ENCODE measurements at regions not wholly inside any gene's neighbourhood (a gene's known extent, or its start where the extent isn't known, plus 50 kb on each side); places are given as distances from the start of the nearest gene placed in this dataset.
"Not testable (repeated sequence)": the region's sequence is repeated elsewhere in the genome, so short reads cannot be mapped to it uniquely, and the experiment has no call there.

DNA sequence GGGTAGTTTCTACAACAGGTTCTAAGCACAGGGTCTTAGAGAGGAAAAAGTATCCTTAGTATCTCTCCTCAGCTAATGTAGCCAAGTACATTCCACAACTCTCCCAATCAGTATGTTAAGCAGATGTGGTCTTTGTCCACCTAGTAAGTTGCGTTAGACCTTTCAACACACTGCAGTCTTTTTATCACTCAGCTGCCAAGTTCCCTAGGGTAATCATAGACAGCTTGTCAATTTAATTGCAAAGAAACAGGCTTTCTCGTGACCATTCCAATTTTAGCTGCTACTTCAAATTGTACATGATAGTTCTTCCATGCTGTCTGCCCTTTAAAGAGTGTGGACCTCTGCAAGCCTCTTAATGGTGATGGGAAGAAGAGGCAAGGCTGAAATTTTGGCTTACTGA is 211.8 kb upstream of the PKN2 start:
- DNase-seq (ENCODE audit: low read depth): no peak

DNA sequence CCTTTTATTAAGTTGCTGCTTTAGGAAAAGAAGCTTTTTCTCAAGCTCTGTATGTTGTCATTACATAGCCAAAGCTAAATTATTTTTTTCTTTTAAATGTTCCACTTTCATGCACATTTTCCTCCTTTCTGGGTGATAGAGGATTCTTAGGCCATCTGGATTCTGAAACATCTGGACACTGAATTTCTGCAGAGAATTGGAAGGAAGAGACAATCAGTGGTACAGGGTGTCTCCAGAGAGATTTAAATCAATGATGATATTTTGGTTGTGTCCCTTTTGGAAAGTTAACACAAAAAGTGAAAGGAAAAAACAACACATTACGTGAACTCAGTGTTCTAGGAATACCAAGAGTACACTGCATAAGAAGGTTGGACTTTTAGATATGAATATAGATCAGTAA is 211.4 kb upstream of the PKN2 start:
- DNase-seq (ENCODE audit: low read depth): no peak

DNA sequence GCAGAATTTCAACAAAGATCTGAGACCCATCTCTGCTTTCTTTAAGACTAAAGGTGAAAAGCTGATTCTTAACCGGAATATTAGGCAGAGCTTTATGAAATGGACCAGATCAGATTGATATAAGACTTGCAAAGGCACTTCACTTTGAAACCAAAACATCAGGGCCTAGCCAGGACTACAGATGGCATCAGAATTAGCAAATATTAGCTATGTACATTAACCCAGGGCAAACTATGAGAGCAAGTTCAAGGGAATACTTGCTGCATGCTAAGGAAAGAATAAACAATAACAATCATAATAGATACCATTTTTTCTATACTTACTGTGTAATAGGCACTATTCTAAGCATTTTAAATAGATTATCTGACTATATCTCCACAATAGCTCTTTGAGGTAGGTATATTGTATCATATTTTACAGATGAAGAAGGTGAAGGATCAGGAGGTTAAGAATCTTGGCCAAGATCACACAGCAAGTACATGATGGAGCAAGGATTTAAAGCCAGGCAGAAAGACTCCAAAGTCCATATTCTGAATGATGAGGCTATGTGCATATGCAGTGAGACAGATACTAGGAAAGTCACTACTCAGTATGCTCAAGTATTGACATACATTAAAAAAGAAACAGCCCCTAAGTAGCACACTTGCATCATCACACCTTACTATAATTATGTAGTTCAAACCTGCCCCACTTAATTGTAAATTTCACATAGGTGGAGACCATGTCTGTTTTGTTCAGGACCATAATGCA is 209.3 kb upstream of the PKN2 start:
- DNase-seq (ENCODE audit: low read depth): no peak

DNA sequence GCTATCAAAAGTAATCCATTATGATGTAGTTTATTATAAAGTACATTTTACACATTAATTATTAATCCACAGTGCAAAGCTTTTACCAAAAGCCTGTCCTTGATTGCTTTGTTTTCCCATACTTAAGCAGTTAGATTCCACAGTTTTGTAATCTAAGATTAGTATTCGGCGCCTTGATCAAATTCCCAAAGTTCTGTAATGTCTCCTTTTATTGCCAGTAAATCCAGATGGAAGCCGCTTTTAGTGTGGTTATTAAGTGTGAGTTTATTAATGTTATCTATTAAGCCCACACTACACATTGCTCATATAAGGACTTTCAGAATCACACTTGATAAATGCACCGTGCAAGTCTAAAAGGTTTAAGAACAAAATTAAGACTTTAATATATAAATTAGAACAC is 199.2 kb upstream of the PKN2 start:
- no peak for DNase-seq (ENCODE audit: low read depth)

DNA sequence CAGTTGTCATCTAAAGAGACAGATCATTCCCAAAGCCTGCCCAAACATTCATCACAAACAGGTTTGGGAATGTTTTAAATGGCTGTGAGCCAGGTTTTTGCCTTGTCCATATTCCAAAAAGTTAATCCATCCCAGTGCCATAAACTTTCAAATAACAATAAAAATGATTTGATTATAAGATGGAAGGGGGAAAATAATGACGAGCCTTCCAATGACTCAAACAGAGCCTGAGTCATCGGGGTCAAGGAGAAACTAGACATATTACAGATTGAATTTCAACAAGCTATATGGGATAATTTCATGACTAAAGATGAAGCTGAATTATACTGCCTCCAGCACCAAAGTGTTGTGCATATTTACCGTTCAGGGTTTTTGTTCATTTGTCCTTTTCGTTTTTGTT is 195.8 kb upstream of the PKN2 start:
- DNase-seq (ENCODE audit: low read depth): no peak

DNA sequence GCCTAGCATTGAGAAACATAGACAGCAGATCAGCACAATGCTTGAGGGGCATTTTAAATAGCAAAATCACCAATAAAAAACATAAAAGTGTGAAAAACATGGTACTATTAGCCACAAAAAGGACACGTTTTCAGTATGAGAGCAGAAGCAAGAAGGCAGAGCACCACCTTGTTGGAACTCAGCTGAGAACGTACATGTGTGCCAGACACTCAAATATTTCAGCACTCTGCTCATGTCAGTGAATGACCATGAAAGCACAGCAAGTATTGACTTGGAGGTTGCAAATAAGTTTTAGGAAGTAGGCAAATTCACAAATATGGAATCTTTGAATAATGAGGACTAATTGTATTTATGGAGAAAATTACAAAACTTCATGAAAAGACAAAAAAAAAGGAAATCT is 193.4 kb upstream of the PKN2 start:
- DNase-seq (ENCODE audit: low read depth): no peak

DNA sequence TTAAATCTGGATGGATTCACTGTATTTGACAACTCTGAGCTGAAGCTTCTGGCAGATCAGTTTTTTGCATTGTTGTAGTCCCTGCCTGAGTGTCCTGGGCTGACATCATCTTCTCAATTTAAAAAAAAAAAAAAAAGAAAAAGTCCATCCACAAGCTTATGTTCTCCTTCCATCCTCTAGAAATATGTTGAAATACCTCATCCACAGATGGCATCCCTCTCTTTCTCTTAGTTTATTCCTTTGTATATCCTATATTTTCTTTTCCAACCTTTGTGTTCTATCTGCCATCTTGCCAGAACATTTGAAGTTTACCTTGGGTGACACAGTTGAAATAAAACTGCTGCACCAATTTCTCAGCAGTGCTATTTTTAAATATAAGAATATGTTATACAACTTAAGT is 184.4 kb upstream of the PKN2 start:
- DNase-seq (ENCODE audit: low read depth): no peak

DNA sequence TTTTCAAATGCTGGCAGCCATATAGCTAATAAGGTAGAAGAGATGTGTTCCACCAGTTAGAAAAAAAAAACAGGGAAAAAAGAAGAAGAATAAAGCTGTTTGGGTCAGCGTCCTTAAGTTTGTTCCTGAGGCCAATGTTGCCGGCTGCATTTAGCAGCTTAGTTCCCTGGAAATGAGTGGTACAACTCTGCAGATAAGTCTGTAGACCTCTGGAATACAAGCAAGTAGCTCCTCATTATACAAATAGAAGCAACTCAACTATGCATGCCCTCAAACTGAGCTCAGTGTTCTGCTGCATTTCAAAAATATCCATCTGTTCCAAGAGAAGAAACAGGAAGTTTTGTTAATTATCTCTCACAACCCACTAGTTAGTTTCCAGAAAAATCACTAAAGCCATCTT is 181.2 kb upstream of the PKN2 start:
- no peak for DNase-seq (ENCODE audit: low read depth)

DNA sequence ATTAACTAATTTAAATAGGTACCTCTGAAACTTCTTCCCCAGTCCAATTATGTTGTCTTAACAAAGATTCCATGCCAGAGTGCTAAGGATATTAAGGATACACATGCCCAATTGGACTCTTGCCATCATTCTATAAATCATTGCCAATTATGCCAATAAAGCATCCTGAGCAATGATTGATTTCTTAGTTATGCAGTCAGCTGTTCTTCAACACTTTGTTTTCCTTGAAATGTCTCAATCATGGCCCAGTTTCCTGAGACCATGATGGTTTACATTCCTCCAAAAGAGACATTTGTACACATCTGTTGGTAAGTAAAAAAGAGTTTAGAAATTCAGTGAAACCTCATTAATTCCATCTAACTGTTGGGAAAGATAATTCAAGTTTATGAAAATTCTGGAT is 180.4 kb upstream of the PKN2 start:
- no peak for DNase-seq (ENCODE audit: low read depth)

DNA sequence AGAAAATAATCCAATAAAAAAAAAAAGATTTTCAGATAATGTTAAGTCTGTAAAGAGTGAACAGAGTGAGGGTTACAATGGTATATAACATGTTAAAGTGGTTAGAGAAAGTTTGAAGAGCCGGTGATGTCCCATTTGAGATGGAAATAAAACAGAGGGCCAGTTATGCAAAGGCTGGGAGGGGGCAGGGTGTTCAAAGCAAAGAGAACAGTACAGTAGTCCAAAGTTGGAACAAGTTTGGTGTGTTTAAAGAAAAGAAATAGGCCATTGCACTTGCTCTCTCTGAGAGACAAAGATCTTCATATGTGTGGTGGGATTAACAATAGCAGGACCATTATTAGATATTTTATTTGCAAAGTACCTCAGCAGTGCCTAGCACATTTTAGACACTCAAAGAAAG is 179.5 kb upstream of the PKN2 start:
- DNase-seq (ENCODE audit: low read depth): no peak

DNA sequence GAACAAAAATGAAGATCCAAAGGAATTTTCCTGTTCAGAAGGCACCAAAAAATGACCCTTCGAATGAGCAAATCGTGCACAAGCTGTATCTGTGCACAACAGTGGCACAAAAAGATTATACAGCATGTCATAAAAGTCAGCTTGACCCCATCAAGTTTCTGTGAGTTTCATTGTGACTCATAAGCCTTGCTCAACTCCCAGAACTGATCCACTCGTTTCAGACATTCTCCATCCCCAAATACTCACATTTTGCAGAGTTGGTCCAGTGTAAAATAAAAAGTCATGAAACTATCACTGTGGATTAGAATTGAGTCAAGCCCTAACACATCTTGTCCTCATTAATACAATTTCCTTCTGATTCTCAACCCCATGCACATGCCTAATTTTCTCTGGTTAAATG is 174.7 kb upstream of the PKN2 start:
- DNase-seq (ENCODE audit: low read depth): no peak

DNA sequence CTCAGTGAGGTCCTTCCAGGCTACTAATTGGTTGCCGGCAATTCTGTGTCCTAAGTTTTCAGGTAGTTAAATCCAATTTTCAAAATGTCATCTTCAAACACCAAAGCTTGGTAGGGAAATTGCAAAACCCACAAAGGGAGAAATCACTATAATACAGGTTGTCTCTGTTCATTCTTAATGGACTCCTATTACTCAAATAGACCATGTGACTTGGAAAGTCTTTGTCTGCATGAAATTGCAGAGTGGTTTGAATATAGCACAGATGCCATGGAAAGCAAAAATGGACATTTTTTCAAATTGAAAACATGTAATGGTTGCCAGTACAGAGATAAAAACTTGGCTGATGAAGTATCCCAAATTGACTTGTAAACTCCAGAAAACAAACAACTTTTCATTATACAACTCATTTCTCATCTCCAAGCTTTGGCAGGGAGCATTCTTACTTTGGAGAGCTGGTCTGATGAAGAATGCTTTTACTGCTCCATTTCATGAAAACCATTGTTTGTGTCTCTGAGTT is 169.5 kb upstream of the PKN2 start:
- DNase-seq (ENCODE audit: low read depth): no peak

DNA sequence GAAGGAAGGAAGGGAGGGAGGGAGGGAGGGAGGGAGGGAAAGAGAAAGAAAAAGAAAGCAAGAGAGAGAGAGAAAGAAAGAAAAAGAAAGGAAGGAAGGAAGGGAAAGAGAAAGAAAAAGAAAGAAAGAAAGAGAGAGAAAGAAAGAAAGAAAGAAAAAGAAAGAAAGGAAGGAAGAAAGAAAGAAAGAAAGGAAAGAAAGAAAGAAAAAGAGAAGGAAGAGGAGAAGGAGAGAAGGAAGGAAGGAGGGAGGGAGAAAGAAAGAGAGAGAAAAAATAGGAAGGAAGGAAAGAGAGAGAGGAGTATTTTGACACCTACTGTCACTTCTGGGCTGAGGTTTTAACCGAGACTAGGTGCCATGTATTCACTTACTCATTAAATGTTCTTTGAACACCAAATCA is 166.6 kb upstream of the PKN2 start:
- DNase-seq (ENCODE audit: low read depth): not testable (repeated sequence)

DNA sequence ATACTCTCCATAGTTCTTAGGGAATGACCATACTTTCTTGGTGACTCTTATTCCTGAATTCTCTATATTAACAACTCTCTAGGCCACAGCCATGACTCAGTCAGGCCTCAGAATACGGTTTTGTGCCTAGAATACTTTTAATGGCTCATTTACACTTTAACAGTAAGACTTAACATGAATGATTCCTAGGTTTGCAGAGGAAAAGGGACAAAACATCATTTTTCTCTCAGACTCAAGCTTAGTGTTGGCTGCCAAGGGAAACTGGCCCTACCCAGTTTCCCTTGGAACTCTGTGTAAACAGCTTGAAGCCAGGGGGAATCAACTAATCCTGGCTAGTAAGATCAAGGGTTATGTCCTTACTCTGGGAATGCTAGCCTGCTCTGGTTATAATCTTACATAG is 164.9 kb upstream of the PKN2 start:
- peak; percentile 0 for DNase-seq (ENCODE audit: low read depth)

DNA sequence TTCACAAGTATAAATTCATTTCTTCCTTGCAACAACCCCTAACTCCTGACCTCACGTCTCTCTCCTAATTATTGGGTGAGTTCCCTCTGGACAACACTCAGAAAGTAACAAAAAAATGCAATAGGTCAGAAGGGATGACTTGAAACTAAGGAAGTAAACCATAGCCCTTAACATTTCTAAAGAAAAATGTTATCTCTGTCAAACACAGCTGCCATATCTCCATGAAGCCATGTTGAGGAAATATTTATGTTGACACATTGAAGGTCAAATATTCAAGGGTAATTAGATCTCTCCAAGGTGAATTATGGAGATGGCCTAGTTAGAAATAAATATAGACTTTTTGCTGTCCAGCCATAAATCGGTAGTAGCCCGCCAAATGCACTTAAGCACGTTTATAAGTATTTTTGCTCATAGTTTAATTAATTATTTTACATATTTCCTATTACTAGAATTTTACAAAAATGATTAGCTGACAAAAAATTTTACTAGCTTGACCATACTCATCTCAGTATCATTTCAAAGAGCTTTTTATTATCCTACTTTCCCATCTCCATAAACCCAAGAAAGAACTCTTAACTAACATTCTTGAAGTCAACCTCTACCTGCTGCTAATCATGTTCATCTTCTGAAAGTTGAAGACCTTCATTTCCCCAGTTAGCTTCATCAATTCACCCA is 160.1 kb upstream of the PKN2 start:
- no peak for DNase-seq (ENCODE audit: low read depth)

DNA sequence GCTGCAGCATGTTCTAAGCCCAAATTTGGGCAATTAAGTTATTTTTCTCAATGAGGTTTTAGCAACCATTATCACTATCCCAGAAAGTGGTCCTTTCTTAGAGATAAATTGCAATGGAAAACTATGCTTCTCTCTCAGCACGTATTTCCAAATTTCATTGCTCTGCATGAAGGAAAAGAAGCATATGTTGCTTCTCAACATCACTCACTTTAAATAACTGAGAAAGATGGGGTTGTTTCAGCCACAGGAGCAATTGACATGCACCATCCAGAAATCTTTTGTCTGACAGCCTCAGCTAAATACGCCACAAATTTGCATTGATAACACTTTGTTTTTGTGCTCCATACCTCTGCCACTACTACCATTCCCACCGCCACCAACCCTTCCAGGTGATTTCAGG is 157.6 kb upstream of the PKN2 start:
- no peak for DNase-seq (ENCODE audit: low read depth)

DNA sequence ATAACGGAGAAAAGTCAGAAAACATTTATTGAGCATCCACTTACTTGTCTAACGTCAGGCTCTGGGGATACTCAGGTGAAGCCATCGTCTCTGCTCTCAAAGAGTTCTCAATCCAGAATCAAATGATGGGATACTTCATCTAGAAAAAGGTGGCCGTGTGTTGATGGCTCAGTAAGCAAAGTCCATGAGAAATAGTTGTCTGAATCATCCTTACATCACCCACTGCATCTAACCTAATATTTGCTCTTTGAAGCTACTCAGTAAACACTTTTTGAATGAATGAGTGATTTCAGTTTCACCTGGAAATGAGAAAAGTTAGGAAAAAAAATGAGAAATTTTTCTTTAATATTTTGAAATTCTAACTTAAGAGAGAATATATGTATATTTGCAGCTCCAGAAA is 155.3 kb upstream of the PKN2 start:
- no peak for DNase-seq (ENCODE audit: low read depth)

DNA sequence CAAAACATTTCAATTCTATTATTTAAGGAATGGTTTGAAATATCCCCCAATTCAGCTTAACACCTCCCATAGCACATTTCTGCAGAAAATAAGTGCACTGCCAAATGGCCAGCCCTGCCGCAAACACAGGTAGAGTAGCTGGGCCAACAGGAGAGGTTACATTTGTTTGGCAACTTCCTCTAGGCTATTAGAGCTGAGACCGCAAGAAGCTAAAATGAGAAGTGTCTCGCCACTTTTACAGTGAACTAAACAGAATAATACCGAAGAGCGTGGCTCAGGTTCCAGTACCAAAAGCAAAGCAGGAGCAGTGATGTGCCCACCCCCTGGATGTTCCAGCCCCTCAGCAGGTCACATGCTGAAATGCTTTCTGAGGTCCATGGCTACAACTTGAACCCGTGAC is 154.5 kb upstream of the PKN2 start:
- DNase-seq (ENCODE audit: low read depth): no peak

DNA sequence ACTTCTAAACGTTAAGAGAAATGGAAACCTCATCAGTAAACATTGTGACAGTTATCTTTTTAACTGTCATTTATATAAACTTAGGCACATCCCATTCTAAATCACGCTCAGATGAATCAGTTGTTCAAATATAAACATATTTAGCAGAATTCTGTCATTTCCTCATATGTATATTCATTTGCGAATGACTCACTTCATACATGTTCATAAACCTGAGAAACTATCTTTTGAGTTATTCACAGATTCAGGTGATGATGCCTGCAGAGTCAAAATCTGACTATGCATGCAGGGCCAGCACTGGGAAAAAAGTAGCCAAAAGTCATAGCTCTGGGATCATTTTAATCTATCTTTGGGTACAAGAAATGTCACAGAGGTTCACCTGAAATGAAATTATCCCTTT is 153.8 kb upstream of the PKN2 start:
- DNase-seq (ENCODE audit: low read depth): no peak

DNA sequence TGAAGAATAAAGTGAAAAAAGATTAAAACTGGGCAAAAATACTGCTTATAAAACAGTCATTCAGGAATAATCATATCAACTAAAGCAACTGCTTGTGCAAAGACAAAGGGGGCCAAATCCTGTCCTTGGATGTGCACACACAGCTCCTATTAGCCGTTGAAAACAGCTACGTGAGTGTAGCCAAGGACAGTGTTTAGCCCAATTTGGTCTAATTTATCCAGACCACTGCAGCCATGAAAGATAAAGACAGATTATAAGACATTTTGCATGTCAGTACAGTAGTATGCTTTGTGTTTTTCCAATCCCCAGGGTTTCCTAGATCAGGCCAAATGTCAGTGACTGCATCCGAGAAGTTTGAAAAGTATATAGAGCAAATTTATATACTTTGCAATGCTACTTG is 146.3 kb upstream of the PKN2 start:
- DNase-seq (ENCODE audit: low read depth): no peak

DNA sequence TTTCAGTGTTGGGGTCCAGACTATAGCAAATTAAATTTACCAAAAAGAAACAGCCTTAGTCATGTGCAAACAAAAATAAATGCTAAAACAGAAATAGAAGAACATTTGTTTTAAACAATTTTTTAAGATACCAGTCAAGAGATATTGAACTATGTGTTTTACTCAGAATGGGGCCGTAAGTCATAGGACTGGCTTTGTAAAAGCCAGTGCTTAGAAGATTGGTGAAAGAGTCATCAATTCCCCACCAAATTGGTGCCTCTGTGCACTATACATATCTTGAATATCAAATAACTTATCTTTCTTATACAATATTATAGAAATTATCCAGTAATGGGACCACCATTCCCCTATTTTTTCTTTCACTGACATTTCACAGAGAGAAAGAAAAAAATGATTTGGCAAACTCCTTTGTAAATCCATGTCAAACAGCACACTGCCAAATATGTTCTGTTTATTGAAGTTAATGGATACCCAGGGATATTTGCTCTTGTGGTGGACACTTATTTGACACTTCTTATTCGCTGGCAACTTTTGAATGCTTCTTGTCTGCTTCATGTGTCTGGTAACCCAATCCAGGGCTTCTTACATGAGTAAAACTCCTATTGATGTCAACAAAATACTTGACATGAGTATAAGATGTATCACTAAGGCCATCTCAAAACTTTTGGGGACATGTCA is 145.7 kb upstream of the PKN2 start:
- no peak for DNase-seq (ENCODE audit: low read depth)

DNA sequence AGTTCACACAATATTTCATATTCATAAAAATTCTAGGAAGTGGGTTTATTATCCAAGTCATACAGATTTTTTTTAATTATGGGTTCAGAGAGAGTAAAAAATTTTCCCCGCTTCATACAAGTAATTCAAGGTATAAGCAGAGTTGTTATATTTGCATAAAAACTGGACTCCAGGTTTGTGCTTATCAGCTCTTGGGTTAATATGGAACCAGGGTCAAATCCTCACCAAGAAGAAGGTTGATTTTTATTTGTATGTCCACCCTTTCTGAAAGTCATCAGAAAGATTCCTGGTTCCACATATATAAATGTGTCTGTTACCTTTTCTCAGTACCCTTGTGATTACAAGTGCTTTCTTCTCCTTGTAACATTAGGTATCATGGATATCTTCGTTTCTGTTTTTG is 143.8 kb upstream of the PKN2 start:
- DNase-seq (ENCODE audit: low read depth): no peak

DNA sequence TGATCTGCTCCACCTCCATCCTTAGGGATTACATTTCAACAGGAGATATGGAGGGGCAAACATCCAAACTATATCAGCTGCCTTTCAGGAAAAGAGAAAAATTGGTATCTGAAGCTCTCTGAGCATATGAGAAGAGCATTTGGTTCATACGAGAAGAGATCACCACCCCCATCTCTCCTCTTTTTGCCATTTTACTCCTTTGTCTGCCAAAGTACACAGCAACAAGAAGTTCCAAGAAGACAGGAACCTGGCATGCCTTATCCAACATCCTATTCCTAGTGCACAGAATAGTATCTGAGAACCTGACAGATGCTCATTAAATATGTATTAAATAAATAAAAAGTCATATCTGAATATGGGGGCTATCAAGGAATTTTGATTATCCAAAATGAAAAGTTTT is 142.5 kb upstream of the PKN2 start:
- no peak for DNase-seq (ENCODE audit: low read depth)
